ENCODE measurements at regions not wholly inside any gene's neighbourhood (a gene's known extent, or its start where the extent isn't known, plus 50 kb on each side); places are given as distances from the start of the nearest gene placed in this dataset.

- no peak for DNase-seq
Observed at GRCh38 chr2:215765729-215766360, 247.5 kb downstream of the MREG start.

DNA sequence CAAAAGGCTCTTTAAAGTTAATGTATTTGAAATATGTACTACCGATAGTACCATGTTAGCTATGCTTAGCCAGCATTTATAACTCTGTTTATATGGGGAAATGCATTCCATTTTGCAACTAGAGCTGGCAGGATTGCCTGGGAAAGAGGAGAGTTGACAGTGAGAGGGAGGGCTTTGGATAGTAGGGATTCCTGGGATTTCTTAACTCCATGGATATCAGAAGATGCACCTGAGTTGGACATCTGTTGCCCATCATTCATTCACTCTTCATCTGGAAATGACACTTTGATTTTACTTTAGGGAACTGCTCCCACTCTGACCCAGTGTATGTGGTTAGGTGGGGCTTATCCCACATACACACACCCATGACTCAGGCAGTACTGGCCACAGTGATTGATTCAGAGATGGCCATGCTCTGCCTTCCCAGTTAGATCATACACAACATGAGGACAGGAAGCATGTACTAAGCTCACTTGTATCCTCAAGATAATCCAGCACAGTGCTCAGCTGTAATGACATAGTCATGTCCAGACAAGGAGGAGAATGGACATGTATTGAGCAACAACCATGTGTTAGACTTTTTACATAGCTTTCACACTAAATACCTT, 248.8 kb downstream of the MREG start:
- DNase-seq: no peak

DNA sequence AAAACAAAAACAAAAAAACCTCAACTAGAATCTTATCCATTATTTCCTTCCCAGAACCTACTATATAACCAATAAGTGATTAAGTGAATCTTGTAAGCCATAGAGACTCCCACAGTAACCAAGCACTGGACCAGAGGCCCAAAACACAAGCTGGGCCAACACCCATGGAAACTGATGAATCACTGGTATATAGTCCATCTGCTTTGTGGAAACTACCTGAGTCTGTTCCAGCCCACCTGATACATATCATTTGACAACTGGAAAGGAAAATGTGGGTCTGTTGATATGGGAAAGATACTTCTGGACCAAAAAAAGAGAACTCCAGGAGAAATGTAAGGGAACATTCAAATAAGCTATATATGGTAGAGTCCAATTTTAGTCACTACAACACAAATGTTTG, 252.8 kb downstream of the MREG start:
- no peak for DNase-seq

DNA sequence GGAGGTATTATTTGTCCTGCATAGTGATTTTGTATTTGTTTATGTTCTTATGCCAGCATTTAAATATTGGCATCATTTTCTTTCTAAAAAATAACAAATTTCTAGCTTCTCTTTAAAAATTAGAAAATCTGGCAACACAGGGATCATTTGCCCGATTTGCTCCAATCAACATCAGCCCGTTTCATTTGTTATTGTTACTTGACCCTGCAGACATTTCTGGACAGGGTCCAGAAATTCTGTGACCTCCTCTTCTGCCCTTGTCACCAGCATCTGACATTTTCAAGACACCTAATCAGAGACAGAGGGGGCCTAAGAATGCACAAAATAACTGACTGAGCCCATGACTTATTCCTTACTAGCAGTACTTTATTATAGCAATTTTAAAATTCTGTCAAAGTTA, 253.3 kb downstream of the MREG start:
- DNase-seq: no peak

GRCh38 chr2:215758691-215759090, 254.7 kb downstream of the MREG start:
- no peak for DNase-seq

DNA sequence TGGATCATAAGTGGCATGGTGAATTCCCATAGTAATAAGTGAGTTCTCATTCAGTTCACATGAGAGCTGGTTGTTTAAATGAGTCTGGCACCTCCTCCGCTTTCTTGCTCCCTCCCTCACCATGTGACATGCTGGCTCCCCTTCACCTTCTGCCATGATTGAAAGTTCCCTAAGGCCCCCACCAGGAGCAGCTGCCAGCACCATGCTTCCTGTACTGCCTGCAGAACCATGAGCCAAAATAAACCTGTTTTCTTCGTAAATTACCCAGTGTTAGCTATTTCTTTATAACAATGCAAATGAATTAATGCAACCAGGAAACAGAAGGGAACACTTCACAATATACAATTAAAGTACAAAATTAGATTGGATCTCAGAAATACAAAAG, 257.0 kb downstream of the MREG start:
- DNase-seq: no peak

DNA sequence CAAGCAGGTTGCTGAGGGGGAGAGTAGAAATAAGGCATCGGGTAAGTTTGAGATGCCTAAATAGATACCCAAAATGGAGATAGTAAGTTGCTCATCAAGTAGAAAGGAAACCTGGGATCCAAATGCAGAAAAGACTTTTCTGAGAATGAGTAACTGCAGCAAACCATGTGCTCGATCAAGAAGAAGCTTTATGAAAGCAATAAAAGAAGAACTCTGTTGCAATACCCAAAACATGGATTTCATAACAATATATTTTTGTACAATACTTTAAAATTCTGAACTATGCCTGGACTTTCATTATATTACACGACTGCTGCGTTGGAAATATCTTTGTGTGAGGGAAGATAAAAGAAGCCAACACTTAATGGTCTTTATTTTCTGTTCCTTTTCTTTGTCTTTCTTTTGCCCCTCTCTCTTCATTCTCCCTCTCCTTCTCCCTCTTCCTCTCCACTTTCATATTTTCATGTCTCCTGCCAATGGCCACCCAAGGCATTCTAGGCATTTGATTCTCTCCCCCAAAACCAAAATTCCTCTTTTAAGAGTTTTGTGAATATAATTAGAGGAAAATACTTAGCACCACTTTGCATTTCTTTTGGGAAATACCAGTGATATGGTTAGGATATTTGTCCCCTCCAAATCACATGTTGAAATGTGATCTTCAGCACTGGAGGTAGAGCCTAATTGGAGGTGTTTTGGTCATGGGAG, 257.6 kb downstream of the MREG start:
- no peak for DNase-seq

- no peak for DNase-seq
Observed at GRCh38 chr2:215754546-215754945, 258.8 kb downstream of the MREG start.

GRCh38 chr2:215753808-215754207, 259.5 kb downstream of the MREG start:
- DNase-seq: no peak

DNA sequence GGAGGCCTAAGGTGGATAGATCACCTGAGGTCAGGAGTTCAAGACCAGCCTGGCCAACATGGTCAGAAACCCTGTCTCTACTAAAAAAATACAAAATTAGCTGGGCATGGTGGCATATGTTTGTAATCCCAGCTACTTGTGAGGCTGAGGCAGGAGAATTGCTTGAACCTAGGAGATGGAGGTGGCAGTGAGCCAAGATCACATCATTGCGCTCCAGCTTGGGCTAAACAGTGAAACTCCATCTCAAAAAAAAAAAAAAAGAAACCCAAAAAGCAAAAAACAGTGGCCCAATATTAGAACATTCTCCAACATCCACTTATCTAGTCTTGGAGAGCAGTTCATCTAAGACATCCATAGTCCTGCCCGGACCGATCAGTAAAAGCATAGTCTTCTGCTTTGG, 260.4 kb downstream of the MREG start:
- no peak for DNase-seq

- no peak for DNase-seq
Observed at GRCh38 chr2:215752436-215752835, 260.9 kb downstream of the MREG start.

GRCh38 chr2:215751911-215752272, 261.5 kb downstream of the MREG start:
- DNase-seq: no peak

DNA sequence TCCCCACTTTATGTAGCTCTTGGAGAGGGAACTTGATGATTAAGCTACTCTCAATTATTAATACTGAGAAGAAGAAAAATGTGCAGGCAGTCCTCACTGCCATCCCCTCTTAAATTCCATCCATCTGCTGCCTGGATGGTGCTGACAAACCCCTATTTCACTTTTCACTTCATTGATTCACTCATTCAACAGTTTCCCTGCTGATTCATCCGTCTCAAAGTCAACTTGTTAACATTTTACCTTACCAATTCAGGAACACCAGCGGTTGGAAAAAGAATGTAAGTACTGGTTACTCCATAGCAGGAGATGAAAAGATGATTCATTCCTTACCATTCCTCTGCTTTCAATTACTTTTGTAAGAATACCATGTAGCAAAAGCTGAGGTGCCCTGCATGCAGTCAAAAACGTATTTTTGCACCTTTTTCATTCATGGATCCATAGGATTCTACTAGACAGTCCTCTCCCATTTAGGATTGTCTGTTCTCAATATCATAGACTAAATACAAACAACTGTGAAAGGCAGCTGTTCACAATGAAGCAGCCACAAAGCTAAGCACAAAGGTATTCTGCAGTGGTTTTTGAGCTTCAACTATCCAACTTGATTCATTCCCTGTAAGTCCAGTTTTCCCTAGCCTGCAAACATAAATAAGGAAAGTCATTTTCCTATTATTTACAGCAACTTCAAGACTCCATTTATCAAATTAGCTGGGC, 262.0 kb downstream of the MREG start:
- no peak for DNase-seq

DNA sequence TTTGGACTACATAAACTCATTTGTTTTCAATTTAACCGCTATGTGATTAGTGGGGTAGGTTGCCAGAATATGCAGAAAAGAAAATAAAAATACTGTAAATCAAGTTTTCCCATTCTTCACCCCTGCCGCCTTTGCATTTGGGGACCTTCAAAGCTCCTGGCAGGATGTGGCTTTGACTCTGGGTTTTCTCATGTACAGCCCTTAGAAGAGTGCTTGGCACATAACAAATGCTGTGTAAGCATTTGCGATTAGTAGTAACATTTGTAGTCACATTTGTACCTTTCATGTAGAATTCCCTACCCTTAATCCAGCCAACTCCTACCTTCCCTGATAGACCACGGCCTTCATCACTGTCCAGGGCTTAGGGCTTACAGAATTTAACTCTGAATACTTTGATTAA, 262.6 kb downstream of the MREG start:
- DNase-seq: no peak

DNA sequence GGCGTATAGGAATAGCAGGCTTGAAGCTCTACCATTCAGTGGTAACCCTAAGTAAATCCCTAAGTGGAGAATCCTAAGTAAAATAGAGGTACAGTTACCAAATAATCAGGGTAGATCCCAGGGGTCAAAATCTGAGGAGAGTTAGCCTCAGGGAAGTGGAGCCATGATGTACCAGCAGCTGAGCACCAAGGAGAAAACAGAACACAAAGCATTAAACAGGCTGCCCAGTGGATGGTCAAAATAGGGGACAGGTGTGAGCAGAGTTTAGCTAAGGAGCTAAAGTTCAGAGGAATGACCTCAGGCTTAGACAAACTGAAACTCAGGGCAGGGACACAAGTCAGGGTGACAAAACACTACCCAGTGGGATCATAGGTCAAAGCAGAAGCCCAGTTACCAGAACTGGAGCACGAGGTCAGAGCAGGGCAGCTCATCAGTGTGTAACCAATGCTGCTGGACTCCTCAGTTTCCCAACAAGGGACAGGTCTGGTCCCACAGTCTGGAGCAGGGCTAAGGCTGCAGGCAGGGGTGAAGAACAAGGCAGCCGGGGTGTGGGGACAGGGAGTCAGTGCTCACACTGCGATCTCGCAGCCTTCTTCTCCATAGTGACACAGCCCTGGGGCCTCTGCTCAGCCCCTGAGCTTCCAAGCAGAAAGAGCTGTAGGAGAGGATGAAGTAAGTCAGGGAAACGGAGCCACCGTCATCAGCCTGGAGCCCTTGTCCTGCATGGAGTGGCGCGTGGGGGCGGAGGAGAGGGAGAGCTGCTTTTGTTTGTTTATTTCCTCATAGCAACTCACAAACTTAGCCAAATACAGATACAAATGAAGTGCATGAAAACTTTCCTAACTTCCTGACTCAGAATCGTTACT, 264.0 kb downstream of the MREG start:
- no peak for DNase-seq

GRCh38 chr2:215748446-215748845, 264.9 kb downstream of the MREG start:
- DNase-seq: no peak

DNA sequence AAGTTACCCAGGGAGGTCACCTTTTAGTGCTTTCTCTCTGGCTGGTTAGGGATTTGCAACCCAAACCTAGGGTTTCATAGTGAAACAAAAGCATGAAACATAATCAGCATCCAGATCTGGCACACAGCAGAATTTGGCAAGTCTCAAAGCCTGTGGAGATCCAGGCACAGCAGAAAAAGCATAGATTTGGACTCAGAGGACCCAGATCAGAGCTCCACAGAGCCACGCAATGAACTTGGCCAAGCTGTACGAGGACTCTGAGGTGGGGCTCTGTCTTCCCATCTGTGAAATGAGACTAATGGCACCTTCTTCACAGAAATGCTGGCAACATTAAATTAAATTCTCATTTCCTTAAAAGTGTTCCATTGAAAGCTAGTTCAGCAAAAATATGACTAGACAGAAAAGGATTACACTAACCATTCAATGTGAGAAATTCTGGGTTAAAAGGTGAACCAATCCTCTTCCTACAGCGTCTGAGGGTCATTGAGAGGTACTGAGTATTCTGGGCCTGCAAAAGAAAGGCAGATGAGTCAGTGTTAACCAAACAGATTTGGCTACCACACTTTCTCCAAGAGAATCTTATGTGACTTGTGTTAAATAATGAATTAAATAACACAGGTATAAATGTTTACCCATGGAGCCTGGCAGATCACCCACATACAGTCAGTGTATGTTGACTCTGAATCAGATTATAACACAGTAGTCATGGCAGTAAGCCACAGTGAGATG, 266.3 kb downstream of the MREG start:
- DNase-seq: no peak

GRCh38 chr2:215746226-215746886, 267.0 kb downstream of the MREG start:
- no peak for DNase-seq

GRCh38 chr2:215745331-215745730, 268.0 kb downstream of the MREG start:
- no peak for DNase-seq

DNA sequence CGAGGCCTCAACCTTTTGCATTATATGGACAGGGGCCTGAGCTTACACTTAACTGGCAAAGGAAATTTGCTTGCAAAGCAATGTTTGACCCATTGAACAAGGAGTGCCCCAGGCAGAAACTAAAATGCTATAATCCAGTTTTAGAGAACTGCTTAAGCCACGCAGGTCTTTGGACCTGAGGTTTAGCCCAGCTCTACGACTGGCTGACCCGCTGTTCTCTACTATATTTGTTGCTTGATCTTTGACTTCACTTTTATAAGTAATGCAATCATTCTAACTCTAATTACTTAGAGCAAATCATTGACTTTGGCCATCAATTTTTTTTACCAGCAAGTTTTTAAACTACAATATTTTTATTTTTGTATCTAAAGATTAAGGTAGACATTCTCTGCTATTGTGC, 268.8 kb downstream of the MREG start:
- DNase-seq: no peak

DNA sequence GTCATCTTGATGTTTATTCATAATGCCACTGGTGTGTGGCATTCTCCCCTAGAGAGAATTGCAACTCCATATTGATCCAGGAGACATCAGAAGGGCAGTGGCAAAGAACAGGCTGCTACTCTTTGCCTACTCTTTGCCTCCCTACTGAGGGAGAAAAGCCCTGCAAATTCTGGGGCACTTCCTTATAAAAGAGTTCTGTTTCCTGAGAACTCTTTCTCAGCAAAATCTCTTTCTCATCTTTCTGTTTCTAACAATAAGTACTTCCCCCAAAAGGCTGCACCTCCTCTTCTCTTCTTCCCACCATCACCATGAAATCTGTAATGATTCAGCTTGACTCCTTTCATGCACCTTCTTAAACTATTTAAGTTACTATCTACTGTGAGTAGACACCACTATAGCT, 270.3 kb downstream of the MREG start:
- DNase-seq: no peak

GRCh38 chr2:215742021-215742420, 271.3 kb downstream of the MREG start:
- no peak for DNase-seq

Measured in activated effector memory CD4-positive, alpha-beta T cell treated with anti-CD3 and anti-CD28 coated beads, Interleukin-2, amount 50 U/mL, for 16 hours (primary cell).